ENCODE measurements at regions not wholly inside any gene's neighbourhood (a gene's known extent, or its start where the extent isn't known, plus 50 kb on each side); places are given as distances from the start of the nearest gene placed in this dataset.

DNA sequence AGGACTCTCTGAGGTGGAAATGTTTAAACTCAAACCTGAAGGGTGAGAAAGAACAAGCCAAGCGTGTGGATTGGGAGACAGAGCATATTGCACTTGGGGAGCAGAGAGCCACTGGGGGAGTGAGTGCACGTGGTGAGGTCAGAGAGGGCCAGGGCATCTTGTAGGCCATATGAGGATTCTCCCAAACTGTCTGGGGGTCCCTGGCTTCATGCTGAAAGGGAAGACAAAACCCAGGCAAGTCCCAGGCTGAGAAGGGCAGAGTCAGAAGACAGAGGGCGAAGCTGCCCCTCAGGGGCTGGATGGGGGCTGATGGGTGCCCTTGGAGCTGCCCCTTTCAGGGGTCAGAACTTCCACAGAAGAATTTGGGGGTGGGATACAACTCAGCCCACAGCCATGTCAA, 215.3 kb upstream of the S1PR3 start:
- Histone ChIP-seq H4K8ac (ENCODE audit: low read depth in 2 of 2, low read length in 2 of 2) (peak overlapping the region; percentile 35 to 88), H4K91ac (ENCODE audit: insufficient read depth, low read depth, low read length) (peak overlapping the region; percentile 89), H3K4me2 (ENCODE audit: low read depth, low read length) (no peak overlapping the region), H3K14ac (replicated peaks; ENCODE audit: low read depth, low read length) (peak overlapping the region; percentile 89), H3K79me1 (ENCODE audit: low read depth in 1 of 2, low read length in 2 of 2) (peaks cover 0 to 5% of the 10 kb centered on the region in 2 experiments; a peak in 1 of 4 replicates), H3K4me1 (ENCODE audit: control insufficient read depth, insufficient read depth, low read length) (peaks cover 36% of the 10 kb centered on the region), H2BK5ac (ENCODE audit: low read depth, low read length, poor library complexity, severe bottlenecking) (peak overlapping the region; percentile 85), H3K27ac (ENCODE audit: insufficient read depth, low read length) (peak overlapping the region; percentile 82), H3K4me3 (ENCODE audit: insufficient read depth, low read depth, low read length) (no peak overlapping the region), H2AK9ac (replicated peaks; ENCODE audit: low read depth, low read length, poor library complexity) (peak overlapping the region; percentile 31), H3K27me3 (ENCODE audit: control insufficient read depth, insufficient read depth, low read length) (no peaks in the 10 kb centered on the region), H2AK5ac (ENCODE audit: low read depth, low read length) (peak overlapping the region; percentile 97), H4K5ac (ENCODE audit: low read depth, low read length) (peak overlapping the region; percentile 64), H3K9me1 (ENCODE audit: insufficient read depth, low read length) (peaks cover 22% of the 10 kb centered on the region), H2AFZ (replicated peaks; ENCODE audit: low read length, poor library complexity) (peak overlapping the region; percentile 9), H2BK20ac (ENCODE audit: low read depth, low read length) (peak overlapping the region; percentile 95), H3K18ac (ENCODE audit: low read depth, low read length) (peak overlapping the region; percentile 95), H3K9ac (ENCODE audit: low read depth, low read length) (no peak overlapping the region), H3K4ac (ENCODE audit: low read depth, low read length) (peak overlapping the region; percentile 95), H3K23ac (ENCODE audit: low read depth, low read length) (peak overlapping the region; percentile 84), H2BK120ac (ENCODE audit: low read depth, low read length) (peak overlapping the region; percentile 95), H3K56ac (ENCODE audit: extremely low read depth, insufficient read depth, low read length) (peak overlapping the region; percentile 42; the same call in 1 of the 2 replicates), H4K20me1 (ENCODE audit: insufficient read depth, low read length) (no peaks in the 10 kb centered on the region), H3K9me3 (ENCODE audit: control insufficient read depth, insufficient read depth, low read length) (no peaks in the 10 kb centered on the region), H3K36me3 (ENCODE audit: control insufficient read depth, insufficient read depth, low read length) (no peaks in the 10 kb centered on the region), H2BK15ac (ENCODE audit: low read depth, low read length) (peak overlapping the region; percentile 77; the same call in 2 of the 3 replicates)
- intact Hi-C loops (cut with micrococcal nuclease) (loop anchor here (2.0 to 10.0 kb wide), 3 partner anchors 29 to 539 kb away; partner anchors contain the start of genes CKS2 and SECISBP2), in situ Hi-C loops (cut with MboI; ENCODE audit: low sequenced_read_pairs) (loop anchor here (10.0 kb wide), 1 partner anchor 219 kb away; the partner anchor contains the start of gene S1PR3), dilution Hi-C loops (cut with HindIII; ENCODE audit: low sequenced_read_pairs, unreplicated experiment) (no loop called here)
- ChIA-PET CTCF (no interaction called here), POLR2A (ENCODE audit: unreplicated experiment) (no interaction called here)
- ATAC-seq (ENCODE audit: low read depth) (no peak), DNase-seq (no peak)
- BruUV-seq (replicated peaks) = no TSS peak
- WGBS, 2 experiments (ENCODE audit: extremely low coverage in 2 of 2, insufficient read length in 1 of 2) = 100% methylated on average over 1 of the region's 3 CpGs; no CpG with 5 or more reads in 1 of the 2 experiments
- TF ChIP-seq, protein P1, sequence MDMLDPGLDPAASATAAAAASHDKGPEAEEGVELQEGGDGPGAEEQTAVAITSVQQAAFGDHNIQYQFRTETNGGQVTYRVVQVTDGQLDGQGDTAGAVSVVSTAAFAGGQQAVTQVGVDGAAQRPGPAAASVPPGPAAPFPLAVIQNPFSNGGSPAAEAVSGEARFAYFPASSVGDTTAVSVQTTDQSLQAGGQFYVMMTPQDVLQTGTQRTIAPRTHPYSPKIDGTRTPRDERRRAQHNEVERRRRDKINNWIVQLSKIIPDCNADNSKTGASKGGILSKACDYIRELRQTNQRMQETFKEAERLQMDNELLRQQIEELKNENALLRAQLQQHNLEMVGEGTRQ (IDR thresholded peaks at IDR 0.05; ENCODE audit: low read depth, low read length) = no peak

Measured in IMR-90 (cell line).